BJ (cell line): ENCODE measurements at regions not wholly inside any gene's neighbourhood (a gene's known extent, or its start where the extent isn't known, plus 50 kb on each side); places are given as distances from the start of the nearest gene placed in this dataset.

Experiments
- CTCF ChIA-PET: fragments of 350-600 bp; formaldehyde crosslinking; extraction: SDS; loops from one replicate; lab custom pipeline; 2021; ENCODE audit warnings: antibody characterized with exemption, inconsistent platforms; lab: Yijun Ruan, JAX
- POLR2A ChIA-PET: fragments of 300-600 bp; sonication (Branson Sonifier 250); formaldehyde crosslinking; extraction: SDS; loops from one replicate; lab custom pipeline; 2021; ENCODE audit warnings: antibody characterized with exemption; lab: Charles Lee
- DNase-seq: peaks from one replicate; pipeline ENCODE4 v3.0.0-alpha.2; 2011; ENCODE audit warnings: low read depth
- H3K27me3 ChIP-seq: 2 replicates; pipeline ENCODE4 v1.6.0; 2011; ENCODE audit warnings: low read length; ENCODE audit not compliant: control insufficient read depth, insufficient read depth
- H3K36me3 ChIP-seq: 2 replicates; pipeline ENCODE4 v1.5.1; 2011; ENCODE audit warnings: low read length; ENCODE audit not compliant: control insufficient read depth, insufficient read depth
- H3K4me3 ChIP-seq: 2 replicates; pipeline ENCODE4 v1.5.1; 2011; ENCODE audit warnings: low read depth, mild to moderate bottlenecking, control low read depth, low read length
- TF ChIP-seq, protein P1 (sequence below): IDR thresholded peaks from 2 replicates; pipeline ENCODE4 v1.5.1; 2011; ENCODE audit warnings: low read depth, mild to moderate bottlenecking, control low read depth, inconsistent platforms, low read length, moderate library complexity; ENCODE audit not compliant: insufficient read depth

DNA sequence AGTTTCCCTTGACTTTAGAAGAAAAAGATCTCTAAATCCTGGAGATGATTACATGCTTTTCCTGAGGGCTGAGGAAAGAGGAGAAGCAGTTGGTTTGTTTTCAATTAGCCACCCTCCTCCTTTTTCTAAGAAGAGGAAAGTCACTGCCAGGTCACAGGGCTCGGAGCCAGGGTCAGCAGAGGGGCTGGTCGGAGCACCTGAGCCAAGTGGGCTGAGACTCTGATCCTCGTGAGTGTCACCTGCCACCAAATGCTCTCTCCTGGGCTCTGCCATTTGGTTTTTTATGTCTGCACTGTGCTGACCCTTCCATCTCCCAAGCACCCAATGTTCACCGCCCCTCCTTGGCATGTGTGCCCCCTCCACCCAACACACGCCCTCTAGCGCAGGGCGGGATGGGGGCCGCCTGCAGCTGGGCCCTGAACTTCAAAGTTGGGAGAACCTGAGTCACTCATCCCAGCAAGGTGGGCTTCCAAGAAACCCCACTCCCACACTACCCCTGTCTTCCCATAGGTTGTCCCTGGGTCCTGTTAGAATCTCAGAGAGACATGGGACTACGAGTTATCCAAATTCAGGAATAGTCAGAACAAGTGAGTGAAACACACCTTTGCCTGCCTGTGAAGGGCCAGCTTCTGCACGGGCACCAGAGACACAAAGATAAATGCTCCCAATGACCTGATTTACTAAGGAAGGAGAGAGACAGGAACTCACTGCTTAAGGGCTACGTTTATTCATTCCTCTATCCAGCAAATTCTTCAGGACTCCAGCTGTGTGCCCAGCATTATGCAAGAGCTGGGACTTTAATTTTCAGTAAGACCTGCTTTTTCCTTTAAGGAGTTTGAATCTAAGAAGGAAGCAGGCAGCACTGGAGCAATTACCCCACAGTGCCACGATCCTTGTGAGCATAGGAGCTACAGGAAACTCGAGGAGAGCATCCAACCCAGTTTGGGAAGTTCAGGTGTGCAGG, 127.5 kb downstream of the RHOU start:
- DNase-seq: no peak

DNA sequence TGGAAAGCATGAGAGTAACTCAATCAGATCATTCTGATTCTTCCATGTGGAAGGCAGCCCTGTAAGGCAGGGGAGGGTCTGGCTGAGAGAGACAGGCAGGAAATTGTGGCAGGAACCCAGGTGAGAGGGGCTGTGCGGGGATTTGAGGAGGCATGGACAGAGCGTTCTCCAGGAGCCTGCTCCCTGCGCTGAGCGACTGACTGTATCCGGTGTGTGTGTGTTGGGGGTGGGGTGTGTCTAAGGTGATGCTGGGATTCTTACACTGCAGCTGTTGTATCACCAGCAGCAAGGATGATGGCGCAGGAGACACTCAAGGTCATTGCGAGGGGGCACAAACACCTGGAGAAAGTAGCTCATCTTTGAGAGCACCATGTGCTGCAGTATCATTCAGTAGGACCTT, 128.5 kb downstream of the RHOU start:
- Histone ChIP-seq H3K4me3 (no peak overlapping the region), H3K36me3 (no peaks in the 10 kb centered on the region), H3K27me3 (no peaks in the 10 kb centered on the region; the same call in 1 of the 2 replicates)
- ChIA-PET POLR2A (no interaction called here), CTCF (interaction anchor here (0.9 kb wide), 1 partner anchor 10 kb away, joined by 3 read pairs; no protein-coding TSS in a partner anchor)
- DNase-seq: no peak
- TF ChIP-seq, protein P1, sequence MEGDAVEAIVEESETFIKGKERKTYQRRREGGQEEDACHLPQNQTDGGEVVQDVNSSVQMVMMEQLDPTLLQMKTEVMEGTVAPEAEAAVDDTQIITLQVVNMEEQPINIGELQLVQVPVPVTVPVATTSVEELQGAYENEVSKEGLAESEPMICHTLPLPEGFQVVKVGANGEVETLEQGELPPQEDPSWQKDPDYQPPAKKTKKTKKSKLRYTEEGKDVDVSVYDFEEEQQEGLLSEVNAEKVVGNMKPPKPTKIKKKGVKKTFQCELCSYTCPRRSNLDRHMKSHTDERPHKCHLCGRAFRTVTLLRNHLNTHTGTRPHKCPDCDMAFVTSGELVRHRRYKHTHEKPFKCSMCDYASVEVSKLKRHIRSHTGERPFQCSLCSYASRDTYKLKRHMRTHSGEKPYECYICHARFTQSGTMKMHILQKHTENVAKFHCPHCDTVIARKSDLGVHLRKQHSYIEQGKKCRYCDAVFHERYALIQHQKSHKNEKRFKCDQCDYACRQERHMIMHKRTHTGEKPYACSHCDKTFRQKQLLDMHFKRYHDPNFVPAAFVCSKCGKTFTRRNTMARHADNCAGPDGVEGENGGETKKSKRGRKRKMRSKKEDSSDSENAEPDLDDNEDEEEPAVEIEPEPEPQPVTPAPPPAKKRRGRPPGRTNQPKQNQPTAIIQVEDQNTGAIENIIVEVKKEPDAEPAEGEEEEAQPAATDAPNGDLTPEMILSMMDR: no peak

More for the DNA sequence above, 127.5 kb downstream of the RHOU start:
- ChIA-PET POLR2A (no interaction called here), CTCF (interaction anchor here (0.9 kb wide), 1 partner anchor 9 kb away, joined by 3 read pairs; no protein-coding TSS in a partner anchor)
- Histone ChIP-seq H3K36me3 (no peaks in the 10 kb centered on the region), H3K27me3 (no peaks in the 10 kb centered on the region; the same call in 1 of the 2 replicates), H3K4me3 (no peak overlapping the region)
- TF ChIP-seq, protein P1: no peak

DNA sequence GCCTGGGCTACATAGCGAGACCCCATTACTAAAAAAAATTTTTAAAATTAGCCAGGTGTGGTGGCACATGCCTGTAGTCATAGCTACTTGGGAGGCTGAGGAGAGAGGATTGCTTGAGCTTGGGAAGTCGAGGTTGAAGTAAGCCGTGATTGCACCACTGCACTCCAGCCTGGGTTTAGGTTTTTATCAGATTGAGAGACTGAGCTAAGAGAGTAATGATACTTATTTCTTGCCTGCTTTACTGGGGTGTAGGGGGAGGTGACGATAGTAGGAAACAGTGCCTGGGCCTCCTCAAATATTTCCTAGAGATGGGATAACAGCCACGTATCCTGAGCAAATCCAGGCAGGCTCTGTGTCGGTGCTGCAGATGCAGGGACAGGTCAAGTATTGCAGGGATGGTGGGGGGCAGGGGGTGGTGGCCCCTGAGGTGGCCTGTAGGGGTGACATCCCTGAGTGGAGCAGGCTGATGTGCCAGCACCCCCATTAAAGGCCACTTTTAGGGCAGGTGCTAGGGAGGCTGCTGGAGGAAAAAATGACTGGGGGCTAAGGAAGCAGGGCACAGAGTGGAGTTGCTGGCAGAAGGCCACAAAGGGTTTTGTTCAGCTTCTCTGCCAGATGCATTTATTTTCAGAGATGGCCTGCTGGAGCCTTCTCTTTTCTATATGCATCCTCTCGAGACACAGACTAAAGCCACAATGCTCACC, 130.5 kb downstream of the RHOU start:
- ChIA-PET CTCF (interaction anchor here (0.9 kb wide), 1 partner anchor 362 kb away, joined by 3 read pairs; no protein-coding TSS in a partner anchor), POLR2A (no interaction called here)
- no peaks in the 10 kb centered on the region for H3K36me3 ChIP-seq
- no peaks in the 10 kb centered on the region for H3K27me3 ChIP-seq
- TF ChIP-seq, protein P1: no peak
- DNase-seq: no peak
- no peak overlapping the region for H3K4me3 ChIP-seq

DNA sequence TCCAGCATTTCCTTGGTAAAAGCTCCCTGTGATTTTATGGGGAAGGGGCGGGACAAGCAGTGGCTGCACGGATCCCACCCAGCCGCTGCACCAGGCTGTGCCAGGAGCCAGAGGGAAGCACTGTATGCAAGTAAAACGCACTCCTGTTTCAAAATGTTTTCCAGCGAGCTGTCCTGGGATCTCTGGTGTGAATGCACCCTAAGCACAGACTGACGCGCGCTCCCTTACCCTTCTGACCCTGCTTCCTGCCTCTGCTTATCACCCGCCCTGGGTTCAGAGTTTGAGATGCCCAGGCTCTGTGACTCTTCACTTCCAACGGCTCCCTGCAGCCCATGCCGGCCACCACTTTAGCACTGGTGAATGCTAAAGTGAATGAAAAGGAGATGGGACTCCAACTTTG, 131.2 kb downstream of the RHOU start:
- Histone ChIP-seq H3K27me3 (no peaks in the 10 kb centered on the region), H3K36me3 (no peaks in the 10 kb centered on the region), H3K4me3 (no peak overlapping the region)
- ChIA-PET CTCF (no interaction called here), POLR2A (no interaction called here)
- TF ChIP-seq, protein P1: no peak
- no peak for DNase-seq
